ENCODE measurements at regions not wholly inside any gene's neighbourhood (a gene's known extent, or its start where the extent isn't known, plus 50 kb on each side); places are given as distances from the start of the nearest gene placed in this dataset.

GRCh38 chr3:124631727-124632126, 98.5 kb upstream of the UMPS start:
- Histone ChIP-seq H3K4me1 (no peaks in the 10 kb centered on the region), H3K27me3 (no peaks in the 10 kb centered on the region), H3K9me3 (no peaks in the 10 kb centered on the region), H3K4me3 (replicated peaks in 1 of 3) (no peak overlapping the region), H3K27ac (no peak overlapping the region), H3K36me3 (no peaks in the 10 kb centered on the region)
- whole genome bisulfite sequencing, 2 donors = 96 to 99% methylated on average over 5 of the region's 5 CpGs
- TF ChIP-seq, protein P1, sequence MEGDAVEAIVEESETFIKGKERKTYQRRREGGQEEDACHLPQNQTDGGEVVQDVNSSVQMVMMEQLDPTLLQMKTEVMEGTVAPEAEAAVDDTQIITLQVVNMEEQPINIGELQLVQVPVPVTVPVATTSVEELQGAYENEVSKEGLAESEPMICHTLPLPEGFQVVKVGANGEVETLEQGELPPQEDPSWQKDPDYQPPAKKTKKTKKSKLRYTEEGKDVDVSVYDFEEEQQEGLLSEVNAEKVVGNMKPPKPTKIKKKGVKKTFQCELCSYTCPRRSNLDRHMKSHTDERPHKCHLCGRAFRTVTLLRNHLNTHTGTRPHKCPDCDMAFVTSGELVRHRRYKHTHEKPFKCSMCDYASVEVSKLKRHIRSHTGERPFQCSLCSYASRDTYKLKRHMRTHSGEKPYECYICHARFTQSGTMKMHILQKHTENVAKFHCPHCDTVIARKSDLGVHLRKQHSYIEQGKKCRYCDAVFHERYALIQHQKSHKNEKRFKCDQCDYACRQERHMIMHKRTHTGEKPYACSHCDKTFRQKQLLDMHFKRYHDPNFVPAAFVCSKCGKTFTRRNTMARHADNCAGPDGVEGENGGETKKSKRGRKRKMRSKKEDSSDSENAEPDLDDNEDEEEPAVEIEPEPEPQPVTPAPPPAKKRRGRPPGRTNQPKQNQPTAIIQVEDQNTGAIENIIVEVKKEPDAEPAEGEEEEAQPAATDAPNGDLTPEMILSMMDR (IDR thresholded peaks at IDR 0.05) = no peak
- no peak for TF ChIP-seq POLR2A (IDR thresholded peaks at IDR 0.05)
- intact Hi-C loops (cut with DNase I) = no loop called here
- DNase-seq = no peak

DNA sequence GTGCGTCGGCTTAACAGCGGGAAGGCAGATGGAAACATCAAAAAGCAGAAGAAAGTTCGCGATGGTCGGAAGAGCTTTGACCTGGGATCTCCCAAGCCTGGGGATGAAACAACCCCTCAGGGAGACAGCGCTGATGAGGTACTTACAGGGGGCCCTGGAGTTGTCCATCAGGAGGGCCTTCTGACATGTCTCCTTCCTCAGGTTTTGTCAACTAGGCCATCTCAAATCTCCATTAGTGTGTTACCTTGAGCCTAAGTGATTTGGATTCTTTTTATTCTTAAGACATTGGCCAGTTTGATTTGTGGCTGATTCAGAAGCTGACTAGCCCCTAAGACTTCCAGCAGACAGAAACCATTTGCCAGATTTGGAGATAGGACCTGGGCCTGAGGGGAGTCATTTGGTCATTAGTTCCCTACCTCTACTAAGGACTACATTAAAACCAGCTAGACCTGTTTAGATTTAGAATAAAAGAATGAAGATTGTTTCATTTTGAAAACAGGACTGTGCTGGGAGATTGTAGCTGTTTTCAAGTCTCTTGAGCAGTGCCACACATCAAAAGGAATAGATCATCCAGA, 97.6 kb upstream of the UMPS start:
- H3K4me3 ChIP-seq (replicated peaks in 1 of 3) = no peak overlapping the region
- no peaks in the 10 kb centered on the region for H3K36me3 ChIP-seq
- H3K27ac ChIP-seq = no peak overlapping the region
- WGBS, 2 donors = 97% methylated on average over 7 of the region's 7 CpGs
- H3K27me3 ChIP-seq = no peaks in the 10 kb centered on the region
- no peak for TF ChIP-seq POLR2A (IDR thresholded peaks at IDR 0.05)
- TF ChIP-seq, protein P1 (IDR thresholded peaks at IDR 0.05) = no peak
- intact Hi-C loops (cut with DNase I) = no loop called here
- DNase-seq = no peak
- no peaks in the 10 kb centered on the region for H3K9me3 ChIP-seq
- H3K4me1 ChIP-seq = no peaks in the 10 kb centered on the region

DNA sequence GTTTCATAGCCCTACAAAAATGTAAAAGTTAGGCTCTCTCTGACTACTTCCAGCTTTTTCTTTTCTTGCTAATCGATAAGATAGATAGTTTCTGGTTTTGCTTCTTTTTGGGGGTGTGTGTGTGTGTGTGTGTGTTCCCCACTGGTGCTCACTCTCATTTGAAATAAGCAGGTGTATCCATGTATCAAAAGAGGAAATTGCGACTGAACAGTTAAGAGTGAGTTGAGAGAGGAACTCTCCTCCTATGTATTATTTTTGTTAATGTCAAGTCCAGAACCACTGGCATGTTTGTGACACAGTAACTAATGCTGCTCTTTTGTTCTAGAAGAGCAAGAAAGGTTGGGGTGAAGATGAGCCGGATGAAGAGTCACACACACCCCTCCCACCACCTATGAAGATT, 96.7 kb upstream of the UMPS start:
- TF ChIP-seq POLR2A (IDR thresholded peaks at IDR 0.05) = no peak
- TF ChIP-seq, protein P1 (IDR thresholded peaks at IDR 0.05) = no peak
- Histone ChIP-seq H3K4me1 (no peaks in the 10 kb centered on the region), H3K36me3 (no peaks in the 10 kb centered on the region), H3K9me3 (no peaks in the 10 kb centered on the region), H3K27me3 (no peaks in the 10 kb centered on the region), H3K4me3 (replicated peaks in 1 of 3) (no peak overlapping the region), H3K27ac (no peak overlapping the region)
- 92 to 97% methylated on average over 3 of the region's 3 CpGs for WGBS, 2 donors
- intact Hi-C loops (cut with DNase I) = no loop called here
- no peak for DNase-seq

DNA sequence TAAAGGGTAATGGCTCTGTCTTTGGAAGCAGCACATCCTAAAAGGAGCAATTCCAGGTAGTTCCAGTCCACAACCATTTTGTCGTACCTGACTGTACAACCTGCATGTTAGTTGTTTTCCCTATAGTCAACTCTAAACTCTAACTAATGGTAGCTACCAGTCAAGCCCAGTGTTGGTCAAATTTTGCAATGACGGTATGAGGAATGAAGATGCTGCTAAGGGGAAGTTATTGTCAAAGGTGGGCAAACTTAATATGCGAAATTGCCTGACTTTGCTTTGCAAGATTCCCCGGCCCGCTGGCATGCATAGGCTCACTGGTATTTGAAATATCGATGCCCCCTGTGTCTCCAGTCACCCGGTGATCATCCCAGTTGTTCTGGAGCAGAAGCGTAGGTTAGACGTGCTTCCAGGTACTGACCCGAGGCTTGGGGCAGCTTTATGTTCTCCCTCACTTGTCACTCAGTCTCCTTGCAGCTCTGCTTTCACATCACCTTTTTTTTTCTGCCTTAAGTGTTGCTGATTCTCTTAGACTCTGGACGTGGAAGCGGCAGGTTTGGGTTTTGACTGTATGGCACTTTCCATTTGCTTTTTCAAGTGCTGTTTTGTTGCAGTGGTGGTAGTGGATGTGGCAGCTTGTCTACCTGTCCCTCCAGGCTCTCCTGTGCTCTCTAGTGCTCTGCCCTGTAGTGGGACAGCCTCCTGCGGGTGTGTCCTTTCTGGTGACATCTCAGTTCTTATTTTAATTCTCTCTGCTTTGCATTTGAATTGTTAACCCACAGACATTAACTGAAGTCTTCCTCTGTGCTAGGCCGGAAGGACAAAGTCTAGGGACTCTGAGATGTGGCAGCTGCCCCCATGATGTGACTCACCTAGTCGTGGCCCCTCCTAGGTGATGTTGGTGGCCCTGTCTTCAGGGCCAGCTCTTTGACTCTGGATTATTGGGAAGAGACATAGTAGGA, 95.8 kb upstream of the UMPS start:
- intact Hi-C loops (cut with DNase I) = no loop called here
- Histone ChIP-seq H3K4me3 (replicated peaks in 1 of 3) (no peak overlapping the region), H3K36me3 (no peaks in the 10 kb centered on the region), H3K4me1 (no peaks in the 10 kb centered on the region), H3K27ac (no peak overlapping the region), H3K9me3 (no peaks in the 10 kb centered on the region), H3K27me3 (no peaks in the 10 kb centered on the region)
- WGBS, 2 donors = 86 to 88% methylated on average over 15 of the region's 15 CpGs
- TF ChIP-seq, protein P1 (IDR thresholded peaks at IDR 0.05) = no peak
- no peak for TF ChIP-seq POLR2A (IDR thresholded peaks at IDR 0.05)
- DNase-seq = no peak

GRCh38 chr3:124635169-124635539, 95.1 kb upstream of the UMPS start:
- Histone ChIP-seq H3K4me1 (no peaks in the 10 kb centered on the region), H3K4me3 (replicated peaks in 1 of 3) (no peak overlapping the region), H3K36me3 (no peaks in the 10 kb centered on the region), H3K27me3 (no peaks in the 10 kb centered on the region), H3K9me3 (no peaks in the 10 kb centered on the region), H3K27ac (no peak overlapping the region)
- no peak for DNase-seq
- 90 to 100% methylated on average over 1 of the region's 1 CpG for WGBS, 2 donors
- TF ChIP-seq POLR2A (IDR thresholded peaks at IDR 0.05) = no peak
- TF ChIP-seq, protein P1 (IDR thresholded peaks at IDR 0.05) = no peak
- intact Hi-C loops (cut with DNase I) = no loop called here

All from thyroid gland (tissue), 4 donors.